Fibroblast of skin of left biceps (primary cell): ENCODE measurements at regions not wholly inside any gene's neighbourhood (a gene's known extent, or its start where the extent isn't known, plus 50 kb on each side); places are given as distances from the start of the nearest gene placed in this dataset.
"Not testable (repeated sequence)": the region's sequence is repeated elsewhere in the genome, so short reads cannot be mapped to it uniquely, and the experiment has no call there.

Experiments used
- DNase-seq, 2 experiments: peaks; one replicate each; pipeline ENCODE4 v3.0.0-alpha.2; 2013; ENCODE audit warnings: low read depth in 2 of 2

- DNase-seq, result no peak
These were observed 566.5 kb upstream of the B3GAT1 start for GRCh38 chr11:134978388-134979088.

DNA sequence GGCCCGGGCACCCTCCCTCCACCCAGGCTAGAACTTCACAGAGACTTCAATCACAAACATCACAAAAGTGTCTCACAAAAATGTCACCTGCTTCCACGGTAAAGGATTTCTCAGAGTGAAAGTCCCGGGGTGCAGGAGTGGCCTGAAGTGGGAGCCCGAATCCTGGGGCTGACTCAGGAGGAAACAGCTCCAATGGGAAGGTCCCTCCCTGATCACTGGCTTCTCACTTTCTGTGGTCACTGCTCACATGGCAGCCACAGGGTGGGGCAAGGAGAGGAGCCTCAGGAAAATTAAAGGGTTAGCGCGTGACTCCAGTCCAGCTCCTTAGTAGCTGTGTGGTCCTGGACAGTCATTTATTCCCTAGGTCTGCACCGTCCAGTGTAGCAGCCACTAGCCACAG lies 564.5 kb upstream of the B3GAT1 start:
- no peak for DNase-seq

DNA sequence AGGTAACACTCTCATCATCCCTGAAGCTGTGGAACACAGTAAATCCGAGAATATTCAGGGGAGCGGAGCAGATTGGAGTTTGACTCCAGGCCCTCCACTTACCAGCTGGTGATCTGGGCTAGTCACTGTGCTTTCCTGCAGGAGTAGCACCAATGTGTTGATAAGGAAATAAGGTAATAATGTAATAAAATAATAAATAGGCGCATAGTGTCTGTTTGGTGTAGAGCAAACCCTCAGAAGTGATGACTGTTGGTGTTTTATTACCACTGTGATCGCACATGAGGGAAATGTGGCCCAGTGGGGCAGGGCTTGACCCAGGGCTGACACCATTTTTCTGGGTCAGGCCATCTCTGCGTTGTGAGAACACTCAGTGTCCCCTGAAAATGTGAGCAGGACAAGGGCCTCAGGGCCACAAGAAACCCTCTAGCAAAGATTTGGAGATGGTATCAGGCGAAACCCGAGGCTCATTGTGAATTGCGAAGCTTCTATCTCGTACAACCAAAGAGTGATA lies 563.9 kb upstream of the B3GAT1 start:
- DNase-seq, result no peak

DNA sequence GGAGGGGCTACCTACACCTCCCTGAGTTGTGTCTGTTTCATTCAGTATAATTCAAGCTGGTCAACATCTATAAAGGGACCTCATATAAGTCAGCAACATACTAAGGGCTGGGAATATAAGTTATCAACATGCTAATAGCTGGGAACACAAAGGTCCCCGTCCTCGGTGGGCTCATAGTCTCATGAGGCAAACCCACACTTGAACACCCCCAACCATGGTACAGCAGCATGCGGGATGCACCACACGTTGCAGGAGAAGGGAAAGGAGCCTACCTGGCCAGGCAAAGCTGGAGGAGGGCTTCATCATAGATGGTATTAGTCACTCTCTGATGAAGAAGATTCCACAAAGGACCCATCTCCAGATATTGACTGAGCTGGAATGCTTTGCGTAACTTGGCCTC lies 561.8 kb upstream of the B3GAT1 start:
- DNase-seq, result no peak

GRCh38 chr11:134971381-134971780 lies 559.3 kb upstream of the B3GAT1 start:
- no peak for DNase-seq

- no peak for DNase-seq
These were observed 555.7 kb upstream of the B3GAT1 start for GRCh38 chr11:134967746-134968145.

DNA sequence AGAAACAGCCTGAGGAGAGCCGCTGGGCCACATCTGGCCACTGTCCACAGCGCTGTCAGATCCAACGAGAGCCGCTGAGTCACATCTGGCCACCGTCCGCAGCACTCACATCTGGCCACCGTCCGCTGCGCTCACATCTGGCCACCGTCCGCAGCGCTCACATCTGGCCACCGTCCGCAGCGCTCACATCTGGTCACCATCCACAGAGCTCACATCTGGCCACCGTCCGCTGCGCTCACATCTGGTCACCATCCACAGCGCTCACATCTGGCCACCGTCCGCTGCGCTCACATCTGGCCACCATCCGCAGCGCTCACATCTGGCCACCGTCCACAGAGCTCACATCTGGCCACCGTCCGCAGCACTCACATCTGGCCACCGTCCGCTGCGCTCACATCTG lies 549.3 kb upstream of the B3GAT1 start:
- DNase-seq, result not testable (repeated sequence)

- no peak for DNase-seq
These were observed 546.8 kb upstream of the B3GAT1 start for GRCh38 chr11:134958870-134959269.

GRCh38 chr11:134958336-134958640 lies 546.2 kb upstream of the B3GAT1 start:
- no peak for DNase-seq

GRCh38 chr11:134957540-134958335 lies 545.7 kb upstream of the B3GAT1 start:
- DNase-seq, result no peak

GRCh38 chr11:134956450-134957210 lies 544.6 kb upstream of the B3GAT1 start:
- DNase-seq, result no peak

GRCh38 chr11:134955970-134956369 lies 543.9 kb upstream of the B3GAT1 start:
- not testable (repeated sequence) for DNase-seq

DNA sequence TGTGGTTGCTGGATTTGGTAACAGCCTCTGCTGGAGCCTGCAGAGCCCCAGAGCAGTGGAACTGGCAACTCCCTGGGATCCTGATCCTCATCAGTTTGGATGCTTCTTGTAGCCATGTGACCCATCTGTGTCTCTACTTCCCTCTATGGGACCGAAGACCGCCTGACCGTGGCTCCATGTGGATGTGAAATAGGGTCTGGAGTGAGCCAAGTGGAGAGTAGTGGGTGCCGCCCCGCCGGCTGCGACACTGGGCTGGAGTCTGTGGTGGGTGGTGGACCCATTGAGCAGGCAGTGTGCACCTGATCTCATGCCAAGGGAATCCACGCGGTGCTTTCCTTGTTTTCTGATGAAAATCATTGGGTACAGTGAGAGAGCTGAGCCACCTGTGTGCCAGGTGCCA lies 543.2 kb upstream of the B3GAT1 start:
- DNase-seq, result no peak

- DNase-seq, result not testable (repeated sequence)
These were observed 542.4 kb upstream of the B3GAT1 start for GRCh38 chr11:134954456-134954855.

GRCh38 chr11:134953417-134953970 lies 541.5 kb upstream of the B3GAT1 start:
- DNase-seq, result not testable (repeated sequence)

- DNase-seq, result peak in 1 of 2 experiments; percentile 23
These were observed 539.3 kb upstream of the B3GAT1 start for GRCh38 chr11:134951305-134951700.

GRCh38 chr11:134950692-134951304 lies 538.8 kb upstream of the B3GAT1 start:
- no peak for DNase-seq

DNA sequence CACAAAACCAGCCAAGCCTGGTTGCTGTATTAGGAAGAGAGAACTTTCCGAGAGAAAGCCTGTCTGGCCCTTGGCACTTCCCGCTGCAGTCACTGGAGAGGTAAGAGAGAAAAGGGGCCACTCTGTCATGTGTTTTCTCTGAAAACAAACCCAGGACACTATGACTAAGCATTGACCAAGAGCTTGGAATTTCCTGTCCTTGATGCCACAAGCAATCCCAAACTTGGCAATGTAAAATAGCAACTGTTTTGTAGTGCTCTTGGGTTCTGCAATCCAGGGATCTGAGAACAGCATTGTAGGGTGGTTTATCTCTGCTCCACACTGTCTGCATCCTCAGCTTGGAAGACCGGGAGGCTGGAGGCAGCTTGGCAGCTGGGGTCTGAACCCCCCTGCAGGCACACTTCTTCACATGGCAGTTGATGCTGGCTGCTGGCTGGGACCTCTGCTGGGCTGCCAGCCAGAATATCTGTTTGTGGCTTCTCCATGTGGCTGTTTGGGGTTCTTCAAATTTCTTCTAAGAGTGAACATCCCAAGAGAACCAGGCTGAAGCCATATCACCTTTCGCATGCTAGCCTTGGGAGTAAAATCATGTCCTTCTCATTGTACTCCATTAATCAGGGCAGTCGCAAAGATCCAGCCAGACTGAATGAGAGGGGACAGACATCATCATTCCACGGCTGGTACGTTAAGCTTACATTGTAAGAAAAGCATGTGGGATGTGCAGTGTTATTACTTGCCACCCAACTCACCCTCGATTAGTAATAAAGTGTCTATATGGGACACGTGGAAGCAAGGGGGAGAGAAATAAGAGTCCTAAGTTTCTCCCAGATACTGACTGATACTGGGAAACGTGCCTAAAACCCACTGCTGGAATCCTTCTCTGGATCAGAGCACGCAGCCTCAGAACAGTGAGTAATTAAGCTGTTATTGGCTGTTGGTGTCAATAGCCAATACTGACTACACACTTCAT lies 537.4 kb upstream of the B3GAT1 start:
- DNase-seq, result peak in 1 of 2 experiments; percentile 10

- DNase-seq, result no peak
These were observed 535.5 kb upstream of the B3GAT1 start for GRCh38 chr11:134947556-134947955.

DNA sequence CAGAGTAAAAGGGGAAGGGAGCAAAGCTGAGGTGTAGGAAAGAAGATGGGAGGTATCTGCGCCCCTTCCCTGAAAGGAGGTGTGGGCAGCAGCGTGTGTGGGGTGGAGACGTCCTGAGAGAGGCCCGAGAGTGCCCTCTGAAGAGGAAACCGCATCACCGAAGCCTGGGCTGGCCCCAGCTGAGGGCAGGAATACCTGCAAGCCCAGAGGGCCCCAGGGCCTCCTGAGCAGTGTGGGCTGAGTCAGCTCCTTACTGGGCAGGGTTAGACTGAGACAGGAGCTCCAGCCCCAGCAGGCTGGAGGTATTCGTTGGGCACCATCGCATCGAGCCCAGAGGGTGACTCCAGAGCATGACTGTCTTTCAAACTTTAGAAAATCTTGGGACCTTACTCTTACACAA lies 534.0 kb upstream of the B3GAT1 start:
- no peak for DNase-seq
